Right hindlimb (tissue), 1 donor: ENCODE measurements at regions not wholly inside any gene's neighbourhood (a gene's known extent, or its start where the extent isn't known, plus 50 kb on each side); places are given as distances from the start of the nearest gene placed in this dataset.
"Not testable (repeated sequence)": the region's sequence is repeated elsewhere in the genome, so short reads cannot be mapped to it uniquely, and the experiment has no call there.

Experiments used
- DNase-seq: peaks from one replicate; pipeline ENCODE4 v3.0.0-alpha.2; 2018

DNA sequence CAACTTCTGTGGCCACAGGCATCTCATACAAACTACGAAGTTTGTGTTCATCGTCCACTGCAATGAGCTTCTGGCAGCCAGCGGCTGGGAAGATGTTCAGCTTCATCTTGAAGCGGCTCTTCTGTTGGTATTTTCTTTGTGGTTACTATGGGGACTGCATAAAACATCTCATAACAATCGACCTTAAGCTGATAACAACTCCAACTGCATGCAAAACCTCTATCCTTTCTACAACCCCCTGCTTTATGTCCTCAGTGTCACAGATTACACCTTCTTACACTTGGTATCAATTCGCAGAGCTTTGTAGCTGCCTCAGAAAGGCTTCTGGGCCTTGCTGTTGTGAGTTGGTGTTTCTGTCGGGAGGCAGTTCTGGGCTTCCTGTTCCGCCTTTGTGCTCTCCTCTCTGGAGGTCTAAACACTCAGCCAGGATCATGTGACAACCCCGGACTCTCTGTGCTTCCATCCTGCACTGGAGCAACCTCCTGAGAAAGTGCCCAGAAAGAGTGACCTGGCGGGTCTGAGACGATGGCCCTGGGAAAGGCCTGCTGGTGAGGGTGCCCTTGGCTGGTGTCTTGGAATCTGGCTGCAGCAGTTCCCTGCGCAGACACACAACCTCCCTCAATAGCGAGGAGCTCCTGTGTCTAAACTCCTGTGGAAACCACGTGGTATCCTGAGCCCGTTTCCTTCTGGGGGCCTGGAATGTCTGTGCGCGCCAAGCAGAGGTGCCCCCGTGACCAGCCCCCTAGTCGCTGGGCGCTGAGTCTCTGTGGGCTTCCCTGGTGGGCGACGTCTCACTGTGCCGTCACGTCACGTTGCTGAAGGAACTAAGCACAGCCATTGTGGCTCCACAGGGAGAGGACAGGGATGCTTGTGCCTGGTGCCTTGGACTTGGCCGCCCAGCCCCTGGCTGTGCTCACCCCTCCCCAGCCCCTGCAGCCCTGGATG, 339.6 kb downstream of the ADGRD1 start:
- DNase-seq, result peak; percentile 14

- not testable (repeated sequence) for DNase-seq
Observed at GRCh38 chr12:131294716-131295115, 341.0 kb downstream of the ADGRD1 start.

DNA sequence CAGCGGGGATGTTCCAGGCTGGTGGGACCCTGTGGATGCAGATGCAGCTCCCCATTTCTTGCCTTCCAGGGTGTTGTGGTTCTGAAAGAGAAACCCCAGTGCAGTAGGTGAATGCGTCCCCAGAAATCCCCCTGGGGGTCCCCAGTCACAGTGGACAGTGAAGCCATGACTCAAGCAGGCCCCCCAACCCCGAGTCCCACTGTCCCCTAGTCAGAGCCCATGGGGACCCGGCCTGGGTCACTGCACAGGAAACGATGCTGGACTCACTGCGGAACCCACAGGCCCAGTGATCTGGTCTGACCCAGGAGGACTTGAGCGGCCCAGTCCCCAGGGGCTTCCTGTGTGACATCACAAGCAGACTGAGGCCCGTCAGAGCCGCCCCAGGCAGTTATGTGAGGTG, 341.4 kb downstream of the ADGRD1 start:
- not testable (repeated sequence) for DNase-seq

DNA sequence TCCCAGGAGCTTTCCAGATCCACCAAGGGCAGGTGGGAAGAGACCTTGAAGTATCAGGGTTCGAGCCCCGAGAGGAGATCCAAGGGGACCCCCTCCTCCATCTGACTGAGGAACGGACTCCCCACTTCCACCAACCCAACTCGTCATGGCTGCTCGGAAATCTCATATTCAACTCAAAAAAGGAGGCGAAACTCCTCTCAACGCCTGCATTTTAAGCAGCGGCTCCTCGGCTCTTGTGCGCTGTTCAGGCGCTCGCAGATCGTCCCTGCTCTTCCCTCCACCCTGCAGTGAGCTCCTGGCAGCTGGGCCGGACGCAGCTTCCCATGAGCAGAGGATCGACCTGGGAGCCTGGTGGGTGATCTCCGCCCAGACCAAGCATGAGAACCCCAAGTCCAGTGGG, 341.9 kb downstream of the ADGRD1 start:
- peak; percentile 8 for DNase-seq

- peak; percentile 5 for DNase-seq
Observed at GRCh38 chr12:131296136-131296535, 342.4 kb downstream of the ADGRD1 start.

DNA sequence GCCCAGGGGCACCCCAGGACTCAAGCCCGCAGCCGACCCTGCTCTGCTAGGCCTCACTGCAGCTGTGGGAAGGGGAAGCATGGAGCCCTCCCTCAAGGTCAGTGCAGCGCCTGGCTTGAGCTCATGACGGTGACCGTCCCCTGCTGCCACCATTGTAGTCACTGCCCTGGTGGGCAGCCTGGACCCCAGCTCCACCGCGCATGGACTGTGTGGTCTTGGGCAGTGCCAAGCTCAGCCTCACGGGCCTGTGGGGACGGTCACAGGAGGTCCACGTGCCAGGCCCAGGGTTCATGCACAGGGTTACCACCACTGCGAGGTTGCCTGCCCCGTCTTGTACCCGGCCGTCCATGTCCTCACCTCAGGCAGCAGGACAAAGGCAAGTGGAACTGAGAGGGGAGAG, 342.9 kb downstream of the ADGRD1 start:
- peak; percentile 6 for DNase-seq

DNA sequence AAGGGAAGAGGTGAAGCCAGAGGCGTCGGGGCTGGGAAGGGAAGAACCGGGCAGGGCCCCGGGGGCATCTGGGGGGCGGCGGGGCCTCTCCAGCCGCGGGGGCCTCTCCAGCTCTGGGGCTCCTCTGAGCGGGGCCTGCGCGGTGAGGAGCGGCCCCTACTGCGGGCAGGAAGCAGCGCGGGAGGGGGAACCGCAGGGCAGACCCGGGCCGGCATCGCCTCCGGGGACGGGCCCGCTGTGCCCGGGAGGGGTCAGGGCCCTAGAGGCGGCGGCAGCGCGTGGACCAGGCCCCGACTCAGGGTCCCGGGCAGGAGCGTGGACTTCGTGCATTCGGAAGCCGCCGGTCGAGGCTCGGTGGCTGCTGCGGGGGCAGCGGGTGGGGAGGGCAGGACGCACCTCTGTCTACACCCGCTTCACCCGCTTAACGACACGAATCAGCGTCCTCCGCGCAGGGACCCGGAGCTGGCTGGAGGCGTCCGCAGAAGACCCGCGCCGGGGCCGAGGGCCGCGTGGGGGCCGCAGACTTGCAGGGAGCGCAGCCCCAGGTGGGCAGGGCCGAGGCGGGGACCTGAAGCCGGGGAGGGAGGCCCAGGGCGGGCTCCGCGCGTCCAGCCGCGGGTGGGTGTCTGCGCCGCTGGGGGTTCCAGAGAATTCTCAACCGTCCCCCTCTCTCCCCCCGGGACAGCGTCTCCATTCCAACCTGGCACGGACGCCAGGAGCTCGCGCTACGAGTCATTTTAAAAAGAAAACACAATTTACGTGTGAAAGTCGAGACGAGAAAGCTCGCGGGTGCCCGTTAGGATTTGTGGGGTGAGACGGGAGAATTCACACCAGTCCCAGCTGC, 345.0 kb downstream of the ADGRD1 start:
- DNase-seq, result not testable (repeated sequence)

- not testable (repeated sequence) for DNase-seq
Observed at GRCh38 chr12:131299370-131299701, 345.6 kb downstream of the ADGRD1 start.

GRCh38 chr12:131303576-131303975, 349.9 kb downstream of the ADGRD1 start:
- not testable (repeated sequence) for DNase-seq

DNA sequence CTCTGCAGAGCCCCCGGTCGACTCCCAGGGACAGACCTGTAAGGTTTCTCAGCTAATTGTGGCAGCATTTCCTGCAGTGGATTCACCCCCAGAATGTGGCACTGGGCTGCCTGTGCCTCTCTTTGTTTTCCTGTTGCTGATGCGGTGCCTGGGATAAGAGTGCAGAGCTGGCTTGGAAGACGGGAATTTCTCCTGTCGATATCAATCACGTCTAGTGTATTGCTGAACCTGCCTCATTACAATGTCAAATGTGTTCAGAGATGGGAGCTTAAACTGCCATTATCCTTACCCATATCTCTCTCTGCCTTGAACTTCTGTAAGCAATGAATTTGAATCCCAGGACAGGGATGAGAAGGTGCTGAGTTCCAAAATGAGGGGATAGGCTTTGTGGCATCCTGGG, 350.9 kb downstream of the ADGRD1 start:
- not testable (repeated sequence) for DNase-seq

GRCh38 chr12:131309700-131310099, 356.0 kb downstream of the ADGRD1 start:
- DNase-seq, result no peak

GRCh38 chr12:131310227-131310969, 356.7 kb downstream of the ADGRD1 start:
- not testable (repeated sequence) for DNase-seq

DNA sequence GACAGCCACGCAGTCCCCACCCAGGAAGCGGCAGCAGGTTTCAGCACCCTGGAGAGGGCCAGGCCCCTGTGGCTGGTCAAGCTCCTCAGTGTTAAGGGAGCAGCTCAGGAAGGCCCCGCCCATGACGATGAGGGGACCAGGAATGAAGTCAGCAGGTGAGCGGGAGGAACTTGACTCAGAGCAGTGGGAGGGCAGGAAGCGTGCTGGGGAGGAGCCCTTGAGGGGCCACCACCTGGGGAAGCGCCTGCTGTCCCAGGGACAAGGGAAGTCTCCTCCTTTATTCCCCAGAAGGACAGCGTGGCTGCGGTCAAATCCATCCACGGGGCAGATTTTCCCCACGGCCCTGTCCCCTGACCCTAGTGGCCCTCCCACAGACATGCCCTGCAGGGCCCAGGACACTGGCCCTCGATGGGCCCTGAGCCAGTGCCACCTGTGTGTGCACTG, 357.6 kb downstream of the ADGRD1 start:
- not testable (repeated sequence) for DNase-seq

GRCh38 chr12:131311764-131312163, 358.1 kb downstream of the ADGRD1 start:
- no peak for DNase-seq

DNA sequence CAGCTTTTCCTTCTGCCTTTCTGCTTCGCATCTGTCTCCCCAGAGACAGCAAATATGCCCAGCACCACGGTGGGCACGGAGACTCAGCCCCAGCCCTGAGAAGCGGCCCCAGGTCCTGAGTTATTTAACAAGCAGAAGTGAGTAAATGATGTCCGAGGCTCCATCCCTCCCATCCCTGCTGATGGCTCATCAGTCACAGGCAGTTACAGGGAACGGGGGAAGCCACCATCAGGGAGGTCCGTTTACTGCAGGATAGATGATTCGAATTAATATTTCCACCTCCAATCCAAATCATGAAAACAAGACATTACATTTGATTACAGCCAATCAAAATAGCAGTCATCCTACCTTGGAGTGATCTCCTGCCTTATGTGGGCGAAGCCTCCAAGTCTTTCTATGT, 358.7 kb downstream of the ADGRD1 start:
- DNase-seq, result not testable (repeated sequence)

GRCh38 chr12:131312793-131313545, 359.3 kb downstream of the ADGRD1 start:
- DNase-seq, result no peak

DNA sequence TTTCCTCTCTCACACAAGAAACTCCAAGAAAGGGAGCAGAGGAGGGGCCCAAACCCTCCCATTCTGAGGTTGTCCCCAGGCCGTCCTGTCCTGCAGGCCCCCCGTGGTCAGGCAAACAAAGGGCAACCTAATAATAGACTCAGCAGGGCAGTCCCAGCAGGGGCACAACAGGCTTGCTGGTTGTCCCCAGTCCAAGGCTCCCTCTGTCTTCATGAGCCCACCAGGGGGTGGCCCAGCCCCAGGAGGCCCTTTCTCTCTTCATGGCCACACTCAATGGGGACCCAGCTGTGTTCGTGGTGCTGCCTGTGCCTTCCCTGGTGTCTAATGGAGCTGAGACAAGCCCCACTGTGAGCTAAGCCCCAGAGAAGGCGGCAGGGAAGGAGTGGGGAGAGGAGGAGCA, 359.9 kb downstream of the ADGRD1 start:
- no peak for DNase-seq

DNA sequence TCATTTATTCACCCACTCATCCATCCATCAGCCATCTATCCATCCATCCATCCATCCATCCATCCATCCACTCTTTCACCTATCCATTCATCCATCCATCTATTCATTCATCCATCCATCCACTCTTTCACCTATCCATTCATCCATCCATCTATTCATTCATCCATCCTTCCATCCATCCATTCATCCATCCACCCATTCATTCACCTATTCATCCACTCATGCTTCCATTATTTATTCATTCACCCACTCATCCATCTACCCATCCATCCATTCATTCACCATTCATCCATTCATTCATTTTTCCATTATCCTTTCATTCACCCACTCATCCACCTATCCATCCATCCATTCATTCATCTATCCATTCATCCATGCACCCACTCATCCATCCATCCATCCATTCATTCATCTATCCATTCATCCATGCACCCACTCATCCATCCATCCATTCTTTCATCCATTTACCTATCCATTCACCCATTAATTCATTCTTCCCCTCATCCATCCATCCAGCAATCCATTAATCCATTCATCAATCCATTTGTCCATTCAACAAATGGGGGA, 360.9 kb downstream of the ADGRD1 start:
- no peak for DNase-seq

- no peak for DNase-seq
Observed at GRCh38 chr12:131315601-131316000, 361.9 kb downstream of the ADGRD1 start.

- no peak for DNase-seq
Observed at GRCh38 chr12:131316388-131316787, 362.7 kb downstream of the ADGRD1 start.

- DNase-seq, result no peak
Observed at GRCh38 chr12:131318045-131318685, 364.5 kb downstream of the ADGRD1 start.
